Keratinocyte (primary cell): ENCODE measurements at regions not wholly inside any gene's neighbourhood (a gene's known extent, or its start where the extent isn't known, plus 50 kb on each side); places are given as distances from the start of the nearest gene placed in this dataset.

Experiments
- DNase-seq: peaks from one replicate; pipeline ENCODE4 v3.0.0-alpha.2; 2011; ENCODE audit warnings: low read depth, missing footprints, low spot score
- FAIRE-seq: peaks from 2 replicates; lab custom pipeline; 2011; peaks lifted over from hg19 to GRCh38; lab: Jason Lieb, UNC
- H2AFZ ChIP-seq: 2 replicates; pipeline ENCODE4 v1.6.0; 2012; ENCODE audit warnings: low read length, control low read depth, inconsistent platforms; ENCODE audit not compliant: control insufficient read depth
- H3K27ac ChIP-seq: 2 replicates; pipeline ENCODE4 v1.5.1; 2011; ENCODE audit warnings: low read length; ENCODE audit not compliant: control insufficient read depth, insufficient read depth
- H3K27me3 ChIP-seq: 3 replicates; pipeline ENCODE4 v1.6.0; 2011; ENCODE audit warnings: low read length; ENCODE audit not compliant: control insufficient read depth, insufficient read depth; ENCODE audit errors: extremely low read depth
- H3K36me3 ChIP-seq, 2 experiments: 2 replicates in 1 of 2; 3 replicates in 1 of 2; pipeline ENCODE4 v1.5.1; 2011; ENCODE audit warnings: low read length in 2 of 2, mild to moderate bottlenecking in 1 of 2; ENCODE audit not compliant: control insufficient read depth in 2 of 2, insufficient read depth in 2 of 2; ENCODE audit errors: extremely low read depth in 1 of 2
- H3K4me1 ChIP-seq: 3 replicates; pipeline ENCODE4 v1.5.1; 2011; ENCODE audit warnings: low read length; ENCODE audit not compliant: control insufficient read depth, insufficient read depth; ENCODE audit errors: extremely low read depth
- H3K4me2 ChIP-seq: 3 replicates; pipeline ENCODE4 v1.6.0; 2011; ENCODE audit warnings: low read depth, low read length; ENCODE audit not compliant: control insufficient read depth, insufficient read depth; ENCODE audit errors: extremely low read depth
- H3K4me3 ChIP-seq, 3 experiments: fragments of 200-600 bp in 1 of 3; sonication (generic) in 1 of 3; 2 replicates in 2 of 3; 3 replicates in 1 of 3; pipeline ENCODE4 v1.5.1; 2011 to 2016; ENCODE audit warnings: low read length in 3 of 3, mild to moderate bottlenecking in 3 of 3, control low read depth in 2 of 3, inconsistent platforms in 1 of 3, low read depth in 1 of 3, mixed read lengths in 1 of 3, mixed run types in 1 of 3, moderate library complexity in 1 of 3; ENCODE audit not compliant: control insufficient read depth in 2 of 3, insufficient read depth in 2 of 3; ENCODE audit errors: extremely low read depth in 1 of 3
- H3K79me2 ChIP-seq: 2 replicates; pipeline ENCODE4 v1.6.0; 2012; ENCODE audit warnings: low read length; ENCODE audit not compliant: control insufficient read depth, insufficient read depth
- H3K9ac ChIP-seq: 3 replicates; pipeline ENCODE4 v1.6.0; 2011; ENCODE audit warnings: low read length; ENCODE audit not compliant: control insufficient read depth, insufficient read depth; ENCODE audit errors: extremely low read depth
- H3K9me1 ChIP-seq: 3 replicates; pipeline ENCODE4 v1.6.0; 2011; ENCODE audit warnings: low read length; ENCODE audit not compliant: control insufficient read depth, insufficient read depth; ENCODE audit errors: extremely low read depth
- H3K9me3 ChIP-seq: 2 replicates; pipeline ENCODE4 v1.5.1; 2012; ENCODE audit warnings: low read depth, low read length; ENCODE audit not compliant: control insufficient read depth
- H4K20me1 ChIP-seq: 3 replicates; pipeline ENCODE4 v1.6.0; 2011; ENCODE audit warnings: low read length; ENCODE audit not compliant: control insufficient read depth, insufficient read depth; ENCODE audit errors: extremely low read depth
- CTCF ChIP-seq, 3 experiments: IDR thresholded peaks in 1 of 3; conservative IDR thresholded peaks in 1 of 3; optimal IDR thresholded peaks in 1 of 3; 2 replicates in 2 of 3; 3 replicates in 1 of 3; pipeline versions ENCODE3 to v1.5.1; 2011; ENCODE audit warnings: low read length in 3 of 3, mild to moderate bottlenecking in 3 of 3, moderate library complexity in 2 of 3, control low read depth in 1 of 3, inconsistent platforms in 1 of 3; ENCODE audit not compliant: insufficient read depth in 2 of 3; ENCODE audit errors: extremely low read depth in 1 of 3
- EZH2 ChIP-seq: IDR thresholded peaks from one replicate; pipeline ENCODE4 v1.6.1; 2012; ENCODE audit warnings: inconsistent platforms, mild to moderate bottlenecking, low read length, moderate library complexity
- dilution Hi-C: fragments of 300-500 bp; cut with MboI; formaldehyde crosslinking; loops from one replicate; pipeline ENCODE4 v1.7.0; 2020; ENCODE audit warnings: low sequenced_read_pairs; ENCODE audit not compliant: extremely low pct_ligation_motif_present

DNA sequence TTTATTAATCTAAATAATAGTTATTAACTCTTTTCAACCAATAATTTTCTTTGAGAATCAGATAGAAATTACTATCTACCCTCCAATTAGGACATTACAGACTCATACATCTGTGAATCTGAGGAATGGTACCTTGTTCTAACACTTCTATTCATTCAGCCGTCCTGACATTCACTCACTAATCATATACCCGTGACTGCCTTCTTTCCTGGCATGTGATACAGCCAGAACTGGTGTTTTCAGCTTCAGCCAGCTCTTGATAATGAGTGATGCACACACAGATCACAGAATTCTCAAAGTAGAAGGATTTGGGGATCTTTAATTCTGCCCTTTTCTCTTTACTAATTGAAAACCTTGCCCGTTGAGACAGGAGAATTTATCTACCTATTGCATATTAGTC is 499.9 kb downstream of the UTRN start:
- Histone ChIP-seq H3K9me1 (no peaks in the 10 kb centered on the region), H4K20me1 (no peaks in the 10 kb centered on the region), H3K4me1 (no peaks in the 10 kb centered on the region), H3K4me3 (no peak overlapping the region), H3K4me2 (no peak overlapping the region), H3K9me3 (no peaks in the 10 kb centered on the region), H3K27ac (no peak overlapping the region), H3K27me3 (no peaks in the 10 kb centered on the region), H3K9ac (no peak overlapping the region), H3K36me3 (no peaks in the 10 kb centered on the region), H2AFZ (no peak overlapping the region), H3K79me2 (no peaks in the 10 kb centered on the region)
- DNase-seq (no peak), FAIRE-seq (no peak)
- dilution Hi-C loops = no loop called here
- TF ChIP-seq CTCF (optimal IDR thresholded peaks at IDR 0.05 in 1 of 3, IDR thresholded peaks at IDR 0.05 in 1 of 3, conservative IDR thresholded peaks at IDR 0.05 in 1 of 3; ENCODE audit: extremely low read depth in 1 of 3, insufficient read depth in 2 of 3, low read length in 3 of 3) = no peak
- TF ChIP-seq EZH2 = no peak

DNA sequence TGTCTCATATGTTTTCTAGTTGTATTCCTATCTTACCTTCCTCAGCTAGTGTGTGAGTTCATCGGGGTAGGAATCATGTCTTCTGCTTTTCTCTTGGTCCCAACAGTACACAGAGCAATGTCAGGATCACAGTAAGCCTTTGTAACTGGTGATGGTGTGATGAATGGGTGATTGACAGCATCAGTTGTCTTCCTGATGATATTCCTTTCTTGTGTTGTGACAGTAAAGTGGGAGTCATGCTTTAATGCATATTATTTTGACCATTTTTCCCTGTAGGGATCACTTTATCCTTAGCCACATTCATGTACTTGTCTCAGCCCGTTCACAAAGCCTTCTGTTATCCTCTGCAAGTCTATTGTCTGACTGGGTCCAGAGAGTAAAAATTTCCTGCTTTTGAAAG is 501.7 kb downstream of the UTRN start:
- no peak overlapping the region for H3K9ac ChIP-seq
- H3K4me3 ChIP-seq = no peak overlapping the region
- no peaks in the 10 kb centered on the region for H3K27me3 ChIP-seq
- H3K27ac ChIP-seq = no peak overlapping the region
- no peaks in the 10 kb centered on the region for H3K9me3 ChIP-seq
- no peak overlapping the region for H2AFZ ChIP-seq
- no peaks in the 10 kb centered on the region for H3K79me2 ChIP-seq
- TF ChIP-seq CTCF (optimal IDR thresholded peaks at IDR 0.05 in 1 of 3, IDR thresholded peaks at IDR 0.05 in 1 of 3, conservative IDR thresholded peaks at IDR 0.05 in 1 of 3; ENCODE audit: extremely low read depth in 1 of 3, insufficient read depth in 2 of 3, low read length in 3 of 3) = no peak
- TF ChIP-seq EZH2 = no peak
- no peaks in the 10 kb centered on the region for H3K9me1 ChIP-seq
- DNase-seq = no peak
- FAIRE-seq = no peak
- H4K20me1 ChIP-seq = no peaks in the 10 kb centered on the region
- dilution Hi-C loops = no loop called here
- H3K4me2 ChIP-seq = no peak overlapping the region
- no peaks in the 10 kb centered on the region for H3K36me3 ChIP-seq
- H3K4me1 ChIP-seq = no peaks in the 10 kb centered on the region
